Upper lobe of left lung (tissue), 4 donors: ENCODE measurements at regions not wholly inside any gene's neighbourhood (a gene's known extent, or its start where the extent isn't known, plus 50 kb on each side); places are given as distances from the start of the nearest gene placed in this dataset.

Experiments used
- EP300 ChIP-seq, 4 donors: sonication (generic); formaldehyde crosslinking; IDR thresholded peaks; one replicate each; pipeline ENCODE4 v1.5.1; 2017; ENCODE audit warnings: antibody characterized with exemption in 4 of 4, control low read depth in 2 of 4
- POLR2A ChIP-seq, 4 donors: fragments of 450-650 bp; IDR thresholded peaks; one replicate each; pipeline ENCODE4 v1.5.1; 2016 to 2017; ENCODE audit warnings: antibody characterized with exemption in 4 of 4, mild to moderate bottlenecking in 2 of 4
- POLR2AphosphoS5 ChIP-seq, 2 donors: sonication (generic); formaldehyde crosslinking; IDR thresholded peaks; one replicate each; pipeline ENCODE4 v1.5.1; 2017; ENCODE audit warnings: antibody characterized with exemption in 2 of 2
- TF ChIP-seq, protein P1 (sequence below), 6 experiments: fragments of 450-650 bp in 4 of 6; fragments of 200-600 bp in 2 of 6; sonication (generic) in 2 of 6; IDR thresholded peaks; one replicate each; pipeline ENCODE4 v1.5.1; 2016 to 2019; ENCODE audit warnings: antibody characterized with exemption in 6 of 6

DNA sequence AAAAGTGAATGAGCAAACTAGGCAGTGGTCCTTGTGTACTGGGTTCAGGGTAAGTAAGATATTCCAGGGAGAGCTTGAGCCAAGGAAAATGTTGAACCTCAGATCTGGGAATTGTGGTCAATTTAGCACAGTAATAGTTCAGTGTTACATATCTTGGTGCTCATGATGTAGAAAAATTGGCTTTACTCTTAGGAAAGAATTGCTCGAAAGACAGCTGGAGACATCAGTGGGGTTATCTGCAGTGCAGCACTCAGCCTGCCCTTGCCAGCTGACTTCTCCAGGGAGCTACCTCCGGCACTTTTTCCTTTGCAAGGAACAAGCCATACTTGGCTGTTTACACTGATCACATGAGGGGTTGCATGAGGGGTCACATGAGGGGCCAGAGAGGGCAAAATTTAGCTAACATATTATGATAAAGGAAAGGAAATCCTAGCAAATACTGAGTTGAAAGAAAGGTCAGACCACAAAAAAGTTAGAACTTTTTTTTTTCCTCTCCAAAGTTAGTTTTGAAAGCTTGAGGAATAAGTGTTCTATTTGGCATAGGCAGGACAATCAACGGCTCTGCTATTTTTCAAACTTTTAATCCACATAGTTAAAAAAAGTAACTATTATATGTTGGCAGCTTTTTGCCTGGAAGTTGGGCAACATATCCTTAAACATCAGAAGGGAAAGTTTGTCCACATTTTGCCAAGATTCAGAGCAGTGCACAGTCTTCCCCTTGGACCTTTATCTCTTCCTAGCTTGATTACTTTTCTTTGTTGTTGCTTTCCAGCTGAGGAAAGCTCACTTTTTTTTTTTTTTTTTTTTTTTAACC, 92.4 kb downstream of the COL6A6 start:
- TF ChIP-seq EP300 (IDR thresholded peaks at IDR 0.05) (no peak), POLR2A (IDR thresholded peaks at IDR 0.05) (no peak), POLR2AphosphoS5 (IDR thresholded peaks at IDR 0.05) (no peak)
- TF ChIP-seq, protein P1, sequence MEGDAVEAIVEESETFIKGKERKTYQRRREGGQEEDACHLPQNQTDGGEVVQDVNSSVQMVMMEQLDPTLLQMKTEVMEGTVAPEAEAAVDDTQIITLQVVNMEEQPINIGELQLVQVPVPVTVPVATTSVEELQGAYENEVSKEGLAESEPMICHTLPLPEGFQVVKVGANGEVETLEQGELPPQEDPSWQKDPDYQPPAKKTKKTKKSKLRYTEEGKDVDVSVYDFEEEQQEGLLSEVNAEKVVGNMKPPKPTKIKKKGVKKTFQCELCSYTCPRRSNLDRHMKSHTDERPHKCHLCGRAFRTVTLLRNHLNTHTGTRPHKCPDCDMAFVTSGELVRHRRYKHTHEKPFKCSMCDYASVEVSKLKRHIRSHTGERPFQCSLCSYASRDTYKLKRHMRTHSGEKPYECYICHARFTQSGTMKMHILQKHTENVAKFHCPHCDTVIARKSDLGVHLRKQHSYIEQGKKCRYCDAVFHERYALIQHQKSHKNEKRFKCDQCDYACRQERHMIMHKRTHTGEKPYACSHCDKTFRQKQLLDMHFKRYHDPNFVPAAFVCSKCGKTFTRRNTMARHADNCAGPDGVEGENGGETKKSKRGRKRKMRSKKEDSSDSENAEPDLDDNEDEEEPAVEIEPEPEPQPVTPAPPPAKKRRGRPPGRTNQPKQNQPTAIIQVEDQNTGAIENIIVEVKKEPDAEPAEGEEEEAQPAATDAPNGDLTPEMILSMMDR (IDR thresholded peaks at IDR 0.05), result no peak
